ENCODE measurements at regions not wholly inside any gene's neighbourhood (a gene's known extent, or its start where the extent isn't known, plus 50 kb on each side); places are given as distances from the start of the nearest gene placed in this dataset.
A peak's percentile ranks its signal among the peaks of the same experiment; 100 is the strongest.
"Not testable (repeated sequence)": the region's sequence is repeated elsewhere in the genome, so short reads cannot be mapped to it uniquely, and the experiment has no call there.

- Histone ChIP-seq H3K4me2 (no peak overlapping the region), H3K36me3 (no peaks in the 10 kb centered on the region), H3K9ac (no peak overlapping the region), H3K4me3 (no peak overlapping the region), H4K20me1 (no peaks in the 10 kb centered on the region), H3K4me1 (peaks cover 23% of the 10 kb centered on the region), H3K27ac (no peak overlapping the region), H3K9me3 (no peaks in the 10 kb centered on the region), H3K27me3 (no peaks in the 10 kb centered on the region)
- TF ChIP-seq Cebpa-rat (IDR thresholded peaks at IDR 0.05) = no peak
These were observed 57.9 kb upstream of the ANKH start for GRCh38 chr5:14929293-14930065.

GRCh38 chr5:14928661-14929060, 57.1 kb upstream of the ANKH start:
- H4K20me1 ChIP-seq = no peaks in the 10 kb centered on the region
- no peak overlapping the region for H3K4me3 ChIP-seq
- TF ChIP-seq Cebpa-rat (IDR thresholded peaks at IDR 0.05) = no peak
- no peaks in the 10 kb centered on the region for H3K27me3 ChIP-seq
- no peaks in the 10 kb centered on the region for H3K36me3 ChIP-seq
- H3K9me3 ChIP-seq = no peaks in the 10 kb centered on the region
- H3K4me1 ChIP-seq = peaks cover 24% of the 10 kb centered on the region
- no peak overlapping the region for H3K27ac ChIP-seq
- no peak overlapping the region for H3K4me2 ChIP-seq
- H3K9ac ChIP-seq = no peak overlapping the region

- peak overlapping the region; percentile 72 for H3K27ac ChIP-seq
- no peak overlapping the region for H3K9ac ChIP-seq
- peak overlapping the region; percentile 64 for H3K4me2 ChIP-seq
- H3K4me1 ChIP-seq = peaks cover 24% of the 10 kb centered on the region
- H3K36me3 ChIP-seq = no peaks in the 10 kb centered on the region
- no peak overlapping the region for H3K4me3 ChIP-seq
- H4K20me1 ChIP-seq = no peaks in the 10 kb centered on the region
- no peaks in the 10 kb centered on the region for H3K9me3 ChIP-seq
- H3K27me3 ChIP-seq = no peaks in the 10 kb centered on the region
- TF ChIP-seq Cebpa-rat (IDR thresholded peaks at IDR 0.05) = no peak
These were observed 53.7 kb upstream of the ANKH start for GRCh38 chr5:14925326-14925725.

- H3K9me3 ChIP-seq, H3K4me2 ChIP-seq, H4K20me1 ChIP-seq, H3K27me3 ChIP-seq, H3K36me3 ChIP-seq, H3K4me3 ChIP-seq, H3K9ac ChIP-seq, H3K27ac ChIP-seq: not testable (repeated sequence)
- peaks cover 24% of the 10 kb centered on the region for H3K4me1 ChIP-seq
These were observed 51.4 kb upstream of the ANKH start for GRCh38 chr5:14922952-14923351.

- peaks cover 24% of the 10 kb centered on the region for H3K4me1 ChIP-seq
- H3K9me3 ChIP-seq = no peaks in the 10 kb centered on the region
- H3K27me3 ChIP-seq = no peaks in the 10 kb centered on the region
- H3K27ac ChIP-seq = no peak overlapping the region
- H4K20me1 ChIP-seq = no peaks in the 10 kb centered on the region
- H3K4me3 ChIP-seq = no peak overlapping the region
- H3K9ac ChIP-seq = no peak overlapping the region
- no peak for TF ChIP-seq Cebpa-rat (IDR thresholded peaks at IDR 0.05)
- no peak overlapping the region for H3K4me2 ChIP-seq
- no peaks in the 10 kb centered on the region for H3K36me3 ChIP-seq
These were observed 50.9 kb upstream of the ANKH start for GRCh38 chr5:14922456-14922855.
